Activated naive CD4-positive, alpha-beta T cell treated with anti-CD3 and anti-CD28 coated beads for 36 hours (primary cell): ENCODE measurements at regions not wholly inside any gene's neighbourhood (a gene's known extent, or its start where the extent isn't known, plus 50 kb on each side); places are given as distances from the start of the nearest gene placed in this dataset.

Source experiments
- CTCF ChIA-PET: fragments of 350-600 bp; sonication (Branson Sonifier 250); formaldehyde crosslinking; loops from one replicate; lab custom pipeline; 2021; ENCODE audit warnings: antibody characterized with exemption; lab: Charles Lee
- DNase-seq: peaks from one replicate; pipeline ENCODE4 v3.0.0-alpha.2; 2020
- H3K27ac Mint-ChIP-seq: one replicate; pipeline ENCODE4 v1.8.0; 2021; ENCODE audit warnings: mild to moderate bottlenecking, mixed read lengths
- H3K27me3 Mint-ChIP-seq: one replicate; pipeline ENCODE4 v1.8.0; 2021; ENCODE audit warnings: low read depth, mixed read lengths
- H3K36me3 Mint-ChIP-seq: one replicate; pipeline ENCODE4 v1.8.0; 2021; ENCODE audit warnings: low read depth, mixed read lengths
- H3K4me1 Mint-ChIP-seq: one replicate; pipeline ENCODE4 v1.8.0; 2021; ENCODE audit warnings: low read depth, mixed read lengths
- H3K4me3 Mint-ChIP-seq: one replicate; pipeline ENCODE4 v1.8.0; 2021; ENCODE audit warnings: mild to moderate bottlenecking, moderate library complexity, mixed read lengths
- H3K9me3 Mint-ChIP-seq: one replicate; pipeline ENCODE4 v1.8.0; 2021; ENCODE audit warnings: mixed read lengths
- intact Hi-C: fragments of 100-400 bp; cut with micrococcal nuclease; formaldehyde crosslinking; loops from one replicate; pipeline ENCODE4 v1.15.1; 2023

GRCh38 chr18:47545613-47546012 lies 294.2 kb upstream of the SKOR2 start:
- Mint-ChIP-seq H3K36me3 (no peaks in the 10 kb centered on the region), H3K9me3 (no peaks in the 10 kb centered on the region), H3K27me3 (peaks cover 14% of the 10 kb centered on the region), H3K27ac (no peak overlapping the region), H3K4me3 (no peak overlapping the region), H3K4me1 (no peaks in the 10 kb centered on the region)
- DNase-seq, result no peak
- intact Hi-C loops, result no loop called here
- CTCF ChIA-PET, result no interaction called here

GRCh38 chr18:47543080-47543479 lies 291.6 kb upstream of the SKOR2 start:
- DNase-seq, result no peak
- peaks cover 18% of the 10 kb centered on the region for H3K27me3 Mint-ChIP-seq
- no peaks in the 10 kb centered on the region for H3K9me3 Mint-ChIP-seq
- CTCF ChIA-PET, result no interaction called here
- no peak overlapping the region for H3K4me3 Mint-ChIP-seq
- H3K4me1 Mint-ChIP-seq, result no peaks in the 10 kb centered on the region
- intact Hi-C loops, result no loop called here
- no peak overlapping the region for H3K27ac Mint-ChIP-seq
- H3K36me3 Mint-ChIP-seq, result no peaks in the 10 kb centered on the region

GRCh38 chr18:47542551-47542950 lies 291.1 kb upstream of the SKOR2 start:
- H3K27ac Mint-ChIP-seq, result no peak overlapping the region
- no peaks in the 10 kb centered on the region for H3K4me1 Mint-ChIP-seq
- peaks cover 18% of the 10 kb centered on the region for H3K27me3 Mint-ChIP-seq
- H3K36me3 Mint-ChIP-seq, result no peaks in the 10 kb centered on the region
- H3K9me3 Mint-ChIP-seq, result no peaks in the 10 kb centered on the region
- no peak for DNase-seq
- intact Hi-C loops, result no loop called here
- no peak overlapping the region for H3K4me3 Mint-ChIP-seq
- CTCF ChIA-PET, result no interaction called here

GRCh38 chr18:47531717-47532116 lies 280.3 kb upstream of the SKOR2 start:
- no peak overlapping the region for H3K4me3 Mint-ChIP-seq
- no peaks in the 10 kb centered on the region for H3K36me3 Mint-ChIP-seq
- H3K27ac Mint-ChIP-seq, result no peak overlapping the region
- intact Hi-C loops, result no loop called here
- no peaks in the 10 kb centered on the region for H3K4me1 Mint-ChIP-seq
- CTCF ChIA-PET, result interaction anchor here (0.6 kb wide), 1 partner anchor 316 kb away, joined by 3 read pairs; no protein-coding TSS in a partner anchor
- H3K27me3 Mint-ChIP-seq, result peaks cover 37% of the 10 kb centered on the region
- no peak for DNase-seq
- no peaks in the 10 kb centered on the region for H3K9me3 Mint-ChIP-seq

- no peak overlapping the region for H3K4me3 Mint-ChIP-seq
- no peak overlapping the region for H3K27ac Mint-ChIP-seq
- H3K27me3 Mint-ChIP-seq, result peaks cover 38% of the 10 kb centered on the region
- no peaks in the 10 kb centered on the region for H3K9me3 Mint-ChIP-seq
- CTCF ChIA-PET, result no interaction called here
- no peak for DNase-seq
- no peaks in the 10 kb centered on the region for H3K36me3 Mint-ChIP-seq
- intact Hi-C loops, result no loop called here
- H3K4me1 Mint-ChIP-seq, result no peaks in the 10 kb centered on the region
Measured at GRCh38 chr18:47530695-47531094, 279.2 kb upstream of the SKOR2 start.

- no peak overlapping the region for H3K4me3 Mint-ChIP-seq
- H3K27ac Mint-ChIP-seq, result no peak overlapping the region
- no peaks in the 10 kb centered on the region for H3K4me1 Mint-ChIP-seq
- CTCF ChIA-PET, result no interaction called here
- intact Hi-C loops, result no loop called here
- peaks cover 42% of the 10 kb centered on the region for H3K27me3 Mint-ChIP-seq
- H3K9me3 Mint-ChIP-seq, result no peaks in the 10 kb centered on the region
- DNase-seq, result no peak
- no peaks in the 10 kb centered on the region for H3K36me3 Mint-ChIP-seq
Measured at GRCh38 chr18:47528343-47528742, 276.9 kb upstream of the SKOR2 start.

- no peak for DNase-seq
- no peaks in the 10 kb centered on the region for H3K4me1 Mint-ChIP-seq
- peaks cover 36% of the 10 kb centered on the region for H3K27me3 Mint-ChIP-seq
- no peaks in the 10 kb centered on the region for H3K9me3 Mint-ChIP-seq
- CTCF ChIA-PET, result no interaction called here
- no peaks in the 10 kb centered on the region for H3K36me3 Mint-ChIP-seq
- no peak overlapping the region for H3K4me3 Mint-ChIP-seq
- intact Hi-C loops, result no loop called here
- H3K27ac Mint-ChIP-seq, result no peak overlapping the region
Measured at GRCh38 chr18:47526147-47526546, 274.7 kb upstream of the SKOR2 start.

- Mint-ChIP-seq H3K9me3 (no peaks in the 10 kb centered on the region), H3K36me3 (no peaks in the 10 kb centered on the region), H3K4me1 (no peaks in the 10 kb centered on the region), H3K27ac (no peak overlapping the region), H3K27me3 (peaks cover 13% of the 10 kb centered on the region), H3K4me3 (no peak overlapping the region)
- intact Hi-C loops, result no loop called here
- CTCF ChIA-PET, result no interaction called here
- DNase-seq, result no peak
Measured at GRCh38 chr18:47522359-47522758, 270.9 kb upstream of the SKOR2 start.

GRCh38 chr18:47520263-47520662 lies 268.8 kb upstream of the SKOR2 start:
- Mint-ChIP-seq H3K9me3 (no peaks in the 10 kb centered on the region), H3K36me3 (no peaks in the 10 kb centered on the region), H3K27ac (no peak overlapping the region), H3K27me3 (peaks cover 6% of the 10 kb centered on the region), H3K4me3 (no peak overlapping the region), H3K4me1 (no peaks in the 10 kb centered on the region)
- intact Hi-C loops, result no loop called here
- CTCF ChIA-PET, result no interaction called here
- no peak for DNase-seq

- Mint-ChIP-seq H3K27me3 (peaks cover 3% of the 10 kb centered on the region), H3K27ac (no peak overlapping the region), H3K4me3 (no peak overlapping the region), H3K9me3 (no peaks in the 10 kb centered on the region), H3K36me3 (no peaks in the 10 kb centered on the region), H3K4me1 (no peaks in the 10 kb centered on the region)
- CTCF ChIA-PET, result no interaction called here
- no peak for DNase-seq
- intact Hi-C loops, result no loop called here
Measured at GRCh38 chr18:47519706-47520105, 268.2 kb upstream of the SKOR2 start.

GRCh38 chr18:47519277-47519676 lies 267.8 kb upstream of the SKOR2 start:
- DNase-seq, result no peak
- no peak overlapping the region for H3K27ac Mint-ChIP-seq
- no peaks in the 10 kb centered on the region for H3K36me3 Mint-ChIP-seq
- H3K4me3 Mint-ChIP-seq, result no peak overlapping the region
- H3K27me3 Mint-ChIP-seq, result peaks cover 3% of the 10 kb centered on the region
- CTCF ChIA-PET, result no interaction called here
- no peaks in the 10 kb centered on the region for H3K9me3 Mint-ChIP-seq
- intact Hi-C loops, result no loop called here
- H3K4me1 Mint-ChIP-seq, result no peaks in the 10 kb centered on the region

GRCh38 chr18:47513614-47514013 lies 262.2 kb upstream of the SKOR2 start:
- CTCF ChIA-PET, result interaction anchor here (0.7 kb wide), 1 partner anchor 407 kb away, joined by 3 read pairs; no protein-coding TSS in a partner anchor
- Mint-ChIP-seq H3K36me3 (no peaks in the 10 kb centered on the region), H3K4me1 (no peaks in the 10 kb centered on the region), H3K27ac (no peak overlapping the region), H3K9me3 (no peaks in the 10 kb centered on the region), H3K27me3 (peaks cover 11% of the 10 kb centered on the region), H3K4me3 (no peak overlapping the region)
- no peak for DNase-seq
- intact Hi-C loops, result no loop called here

GRCh38 chr18:47512726-47513435 lies 261.4 kb upstream of the SKOR2 start:
- no peak overlapping the region for H3K4me3 Mint-ChIP-seq
- no peaks in the 10 kb centered on the region for H3K9me3 Mint-ChIP-seq
- no peaks in the 10 kb centered on the region for H3K4me1 Mint-ChIP-seq
- intact Hi-C loops, result no loop called here
- CTCF ChIA-PET, result interaction anchor here (0.6 to 0.7 kb wide), 2 partner anchors 150 to 406 kb away, joined by 3 read pairs; no protein-coding TSS in a partner anchor
- H3K27ac Mint-ChIP-seq, result no peak overlapping the region
- DNase-seq, result no peak
- no peaks in the 10 kb centered on the region for H3K36me3 Mint-ChIP-seq
- peaks cover 11% of the 10 kb centered on the region for H3K27me3 Mint-ChIP-seq
